Dermis blood vessel endothelial cell (primary cell): ENCODE measurements at regions not wholly inside any gene's neighbourhood (a gene's known extent, or its start where the extent isn't known, plus 50 kb on each side); places are given as distances from the start of the nearest gene placed in this dataset.

Experiments
- DNase-seq: peaks from one replicate; pipeline ENCODE4 v3.0.0; 2010

DNA sequence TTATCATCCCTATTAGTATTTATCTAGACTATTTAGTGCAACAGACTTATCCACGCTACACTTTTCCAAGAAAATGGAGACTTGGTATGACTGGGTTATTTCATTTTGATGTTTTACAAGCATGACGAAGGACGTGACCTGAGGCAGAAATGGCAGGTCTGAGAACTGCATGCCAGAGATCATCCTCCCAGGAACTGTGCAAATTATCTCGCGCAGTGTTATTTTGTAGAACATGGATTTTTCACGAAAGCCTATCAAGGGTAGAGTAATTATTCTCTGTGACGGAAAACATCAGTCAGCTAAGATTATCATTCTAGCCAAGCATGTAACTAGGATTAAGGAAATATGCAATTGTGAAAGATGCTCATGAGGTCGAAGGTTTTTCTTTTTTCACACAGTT is 361.5 kb upstream of the AJAP1 start:
- no peak for DNase-seq

- DNase-seq = no peak
Observed at GRCh38 chr1:4298361-4299083, 355.9 kb upstream of the AJAP1 start.

GRCh38 chr1:4301007-4301406 is 353.4 kb upstream of the AJAP1 start:
- no peak for DNase-seq

- DNase-seq = no peak
Observed at GRCh38 chr1:4303303-4303702, 351.1 kb upstream of the AJAP1 start.

DNA sequence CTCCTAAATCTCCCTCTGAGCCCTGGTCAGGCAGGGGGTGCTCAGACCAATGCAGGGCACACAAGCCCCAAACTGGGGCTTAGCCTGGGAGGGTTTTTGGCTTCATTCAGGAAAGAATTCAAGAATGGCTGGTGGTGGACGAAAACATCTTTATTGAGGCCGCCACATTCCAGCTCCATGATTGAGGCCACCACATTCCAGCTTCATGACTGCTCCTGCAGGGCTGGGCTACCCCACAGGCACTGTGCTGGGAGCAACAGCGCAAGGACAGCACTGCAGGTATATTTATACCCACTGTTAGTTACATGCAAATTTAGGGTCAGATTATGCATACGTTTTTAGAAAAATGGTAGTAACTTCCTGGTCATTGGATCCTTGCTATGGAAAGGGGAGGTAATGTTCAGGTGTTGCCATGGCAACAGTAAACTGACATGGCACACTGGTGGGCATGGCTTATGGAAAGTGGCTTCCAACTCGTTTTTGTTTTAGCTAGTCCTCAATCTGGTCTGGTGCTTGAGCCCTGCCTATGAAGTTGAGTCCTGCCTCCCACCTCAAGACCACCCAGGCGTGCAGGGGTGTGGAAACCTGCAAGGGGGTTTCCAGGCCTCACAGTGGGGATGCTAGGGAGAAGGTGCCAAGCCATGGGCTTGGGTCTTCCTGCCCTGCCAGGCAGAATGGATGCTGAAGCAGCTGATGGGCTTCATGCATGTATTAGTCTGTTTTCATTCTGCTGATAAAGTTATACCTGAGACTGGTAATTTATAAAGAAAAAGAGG is 348.7 kb upstream of the AJAP1 start:
- no peak for DNase-seq

GRCh38 chr1:4306559-4307467 is 347.6 kb upstream of the AJAP1 start:
- DNase-seq = no peak

- no peak for DNase-seq
Observed at GRCh38 chr1:4307468-4307845, 347.0 kb upstream of the AJAP1 start.

DNA sequence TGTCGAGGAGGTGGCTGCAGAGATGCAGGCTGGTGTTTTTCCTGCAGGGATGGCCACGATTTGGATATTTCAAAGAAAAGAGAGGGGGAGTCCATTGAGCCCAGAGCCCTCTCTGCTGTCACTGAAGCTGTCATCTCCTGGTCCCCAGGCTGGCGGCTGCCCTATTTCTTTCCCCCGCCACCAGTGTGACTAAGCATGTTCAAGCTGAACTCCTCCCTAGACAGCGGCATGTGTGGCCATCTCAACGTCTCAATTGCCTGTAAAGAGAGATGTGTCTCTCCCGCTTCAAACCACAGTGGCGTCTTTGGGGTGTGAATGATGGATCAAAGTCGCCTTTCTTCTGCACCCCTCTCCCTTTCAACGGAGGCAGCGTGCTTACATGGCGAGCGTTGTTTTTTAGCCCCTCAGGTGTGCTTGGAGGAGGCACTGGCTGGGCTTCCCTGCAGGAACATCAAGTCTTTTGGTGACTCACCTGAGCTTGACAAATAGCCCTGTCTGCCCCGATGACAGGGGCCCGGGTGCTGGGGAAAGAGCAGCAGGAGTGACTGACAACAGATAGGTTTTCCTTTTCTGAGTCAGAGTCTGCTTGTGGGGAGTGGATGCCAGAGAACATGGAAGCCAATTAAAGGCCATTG is 346.4 kb upstream of the AJAP1 start:
- no peak for DNase-seq

GRCh38 chr1:4308806-4309205 is 345.6 kb upstream of the AJAP1 start:
- no peak for DNase-seq

- DNase-seq = no peak
Observed at GRCh38 chr1:4309676-4310320, 344.6 kb upstream of the AJAP1 start.

- no peak for DNase-seq
Observed at GRCh38 chr1:4310396-4310923, 343.9 kb upstream of the AJAP1 start.

DNA sequence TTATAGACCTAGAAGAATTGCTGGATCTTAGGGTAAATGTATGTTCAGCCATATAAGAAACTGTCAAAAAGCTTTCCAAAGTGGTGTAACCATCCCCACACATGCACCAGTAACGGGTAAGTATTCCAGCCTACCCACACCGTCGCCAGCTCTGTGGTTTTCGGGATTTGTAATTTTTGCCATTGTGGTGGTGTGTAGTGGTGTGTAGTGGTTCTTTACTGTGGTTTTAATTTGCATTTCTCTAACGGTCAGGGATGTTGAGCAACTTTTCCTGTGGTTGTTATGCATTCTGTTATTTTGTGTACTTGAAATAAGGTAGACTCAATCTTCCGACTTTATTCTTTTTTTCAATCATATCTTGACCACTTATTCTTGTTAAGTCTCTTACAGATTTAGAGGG is 342.4 kb upstream of the AJAP1 start:
- no peak for DNase-seq

DNA sequence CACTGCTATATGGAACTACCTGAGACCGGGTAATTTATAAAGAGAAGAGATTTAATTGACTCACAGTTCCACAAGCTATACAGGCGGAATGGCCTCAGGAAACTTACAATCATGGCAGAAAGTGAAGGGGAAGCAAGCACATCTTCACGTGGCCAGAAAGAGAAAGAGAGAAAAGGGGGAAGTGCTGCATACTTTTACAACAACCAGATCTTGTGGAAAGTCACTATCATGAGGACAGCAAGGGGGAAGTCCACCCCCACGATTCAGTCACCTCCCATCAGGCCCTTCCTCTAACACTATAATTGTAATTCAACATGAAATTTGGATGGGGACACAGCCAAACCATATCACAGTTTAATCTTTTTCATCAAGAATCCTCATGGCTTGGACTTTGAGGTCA is 339.2 kb upstream of the AJAP1 start:
- no peak for DNase-seq

GRCh38 chr1:4317207-4317606 is 337.2 kb upstream of the AJAP1 start:
- no peak for DNase-seq

GRCh38 chr1:4318720-4319119 is 335.7 kb upstream of the AJAP1 start:
- no peak for DNase-seq

GRCh38 chr1:4319496-4319895 is 334.9 kb upstream of the AJAP1 start:
- DNase-seq = no peak

GRCh38 chr1:4322881-4323280 is 331.5 kb upstream of the AJAP1 start:
- DNase-seq = no peak

- no peak for DNase-seq
Observed at GRCh38 chr1:4323309-4323708, 331.1 kb upstream of the AJAP1 start.

DNA sequence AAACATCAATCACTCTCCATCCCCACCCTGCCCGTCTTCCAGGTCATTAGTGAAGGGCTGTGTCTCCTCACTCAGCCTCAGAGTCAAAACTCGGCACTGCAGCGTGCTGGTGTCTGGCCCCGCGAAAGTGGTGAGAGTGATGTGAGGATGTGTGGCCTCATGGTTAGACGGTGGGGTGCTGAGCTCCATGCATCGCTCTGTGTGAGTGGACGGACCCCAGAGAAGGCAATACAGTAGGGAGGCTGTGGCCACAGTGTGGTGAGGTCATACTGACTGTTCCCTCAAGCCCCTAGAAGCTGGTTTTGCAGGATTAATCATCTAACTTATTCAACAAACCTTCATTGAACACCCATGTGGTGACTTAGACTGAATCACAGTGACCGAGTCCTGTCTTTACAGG is 329.9 kb upstream of the AJAP1 start:
- no peak for DNase-seq

GRCh38 chr1:4327142-4327541 is 327.3 kb upstream of the AJAP1 start:
- DNase-seq = no peak

DNA sequence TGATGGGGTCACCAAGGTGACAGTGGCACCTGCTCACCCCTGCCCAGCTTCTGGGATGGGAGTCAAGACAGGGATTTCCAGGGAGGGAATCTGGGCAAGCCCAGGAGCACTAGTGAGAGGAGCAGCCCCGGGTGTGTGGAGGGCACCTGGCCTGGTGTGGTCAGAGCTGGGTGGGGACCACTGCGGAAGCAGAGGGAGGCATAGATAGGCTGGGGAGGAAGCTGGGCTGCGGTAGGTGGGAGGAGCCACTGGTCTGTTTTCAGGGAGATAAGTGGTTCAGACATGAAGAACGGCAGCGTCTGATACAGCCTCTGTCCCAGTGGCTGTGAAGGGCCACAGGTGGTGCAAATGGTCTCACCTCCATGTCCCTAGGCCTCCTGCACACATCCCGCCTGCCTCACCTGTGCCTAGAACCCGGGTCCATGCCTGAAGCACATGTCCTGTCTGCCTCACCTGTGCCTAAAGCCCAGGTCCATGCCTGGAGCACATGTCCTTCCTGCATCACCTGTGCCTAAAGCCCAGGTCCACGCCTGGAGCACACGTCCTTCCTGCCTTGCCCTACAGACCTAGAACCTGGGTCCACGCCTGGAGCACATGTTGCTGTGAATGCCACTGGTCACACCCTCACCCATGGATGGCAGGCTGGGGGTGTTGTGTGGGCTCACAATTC is 325.9 kb upstream of the AJAP1 start:
- no peak for DNase-seq
